ENCODE measurements at regions not wholly inside any gene's neighbourhood (a gene's known extent, or its start where the extent isn't known, plus 50 kb on each side); places are given as distances from the start of the nearest gene placed in this dataset.

DNA sequence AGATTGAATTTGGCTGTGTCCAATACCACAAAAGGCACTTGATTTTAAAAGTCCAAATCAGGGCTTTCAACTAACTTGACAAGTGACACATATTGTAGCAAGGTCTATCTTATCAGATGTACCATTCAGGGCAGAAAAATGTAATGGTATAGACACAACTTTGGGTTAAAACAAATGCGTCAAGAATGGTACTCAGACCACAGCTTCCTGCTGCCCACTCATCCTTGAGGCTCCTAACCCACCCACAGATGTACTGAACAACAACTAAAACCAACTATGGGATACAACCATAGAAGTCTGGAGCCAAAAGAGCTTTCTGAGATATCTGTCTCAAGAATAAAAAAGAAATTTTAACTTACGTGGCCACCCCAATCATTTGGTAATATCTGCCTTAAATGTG, 105.2 kb downstream of the RBM43 start:
- DNase-seq (ENCODE audit: low read depth in 3 of 3): no peak

DNA sequence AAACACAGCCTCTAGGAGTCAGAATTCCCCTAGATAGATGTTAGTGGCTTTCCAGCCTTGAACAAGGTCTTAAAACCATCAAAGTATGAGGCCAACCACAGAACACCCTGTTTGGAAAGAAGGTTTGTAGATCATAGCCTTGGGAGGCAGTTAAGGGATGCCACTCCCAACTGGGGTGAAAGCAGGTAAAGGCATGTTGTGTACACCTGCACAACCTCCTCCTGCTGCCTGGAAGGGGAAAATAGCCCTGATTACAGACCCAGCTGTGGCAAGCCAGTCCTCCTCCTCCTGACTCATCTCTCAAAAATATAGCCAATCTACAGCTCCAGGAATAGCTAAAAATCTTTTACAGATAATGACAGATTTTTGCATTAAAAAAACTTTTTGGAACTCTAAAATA, 108.1 kb downstream of the RBM43 start:
- DNase-seq (ENCODE audit: low read depth in 3 of 3): no peak

DNA sequence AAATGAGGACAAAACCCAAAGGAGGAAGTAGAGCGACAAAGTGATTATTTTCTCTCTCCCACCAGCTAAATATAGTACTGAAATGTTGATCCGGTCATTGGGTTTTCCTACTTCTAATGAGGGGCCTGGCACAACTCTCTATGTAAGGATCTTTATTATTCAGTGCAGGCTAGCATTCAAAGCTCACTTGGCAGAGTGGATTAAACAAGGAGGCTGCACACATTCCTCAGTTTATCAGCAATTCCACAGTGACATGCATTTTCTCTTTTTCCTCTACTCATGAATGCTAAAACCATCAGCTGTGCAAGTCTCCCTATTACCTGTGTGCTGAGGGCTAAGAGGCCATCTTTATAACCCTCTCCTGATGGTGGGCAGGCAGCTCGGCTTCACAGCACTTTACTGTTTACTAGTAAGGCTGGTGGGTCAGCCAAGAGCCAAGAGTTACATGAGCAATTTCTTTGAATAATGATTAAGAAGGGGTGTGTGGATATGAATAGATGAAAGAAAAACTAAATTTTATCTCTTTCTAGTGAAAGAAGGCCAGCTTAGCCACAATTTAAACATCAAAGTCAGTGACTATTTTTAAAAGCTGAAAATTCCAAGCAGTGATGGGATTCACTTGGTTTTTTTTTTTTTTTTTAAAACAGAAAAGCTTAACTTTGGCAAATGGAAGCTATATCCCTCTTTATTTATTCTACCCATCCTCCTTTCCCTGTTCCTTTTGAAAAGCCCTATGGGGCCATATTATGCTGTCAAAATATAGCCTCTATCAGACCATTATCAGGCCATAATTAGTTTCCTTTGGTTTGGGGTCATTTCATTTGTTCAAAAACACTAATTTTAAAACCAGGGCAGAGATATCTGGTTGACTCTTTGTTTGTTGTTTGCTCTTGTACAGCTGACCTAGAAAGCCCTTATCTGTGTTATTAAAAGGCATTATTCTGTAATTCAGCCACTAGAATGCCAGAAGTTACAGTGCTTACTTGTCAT, 111.0 kb downstream of the RBM43 start:
- DNase-seq (ENCODE audit: low read depth in 3 of 3): no peak

DNA sequence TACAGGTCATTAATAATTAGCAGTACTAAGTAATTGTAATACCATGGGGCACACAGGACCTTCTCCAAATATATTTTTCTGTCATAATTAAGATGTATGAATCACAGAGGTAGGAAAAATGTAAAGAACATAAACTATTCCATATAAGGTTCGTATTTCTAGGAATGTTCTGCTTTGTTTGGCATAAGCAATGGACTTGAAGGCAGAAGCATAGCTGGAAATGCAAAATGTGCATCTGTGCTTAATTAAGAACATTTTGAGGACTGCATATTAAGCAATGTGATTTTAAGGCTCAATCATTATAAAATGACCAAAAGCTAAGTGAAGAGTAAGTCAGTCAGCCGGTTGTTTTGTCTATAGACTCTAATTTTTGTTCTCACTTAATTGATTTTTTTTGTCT, 123.2 kb downstream of the RBM43 start:
- DNase-seq (ENCODE audit: low read depth in 3 of 3): no peak

DNA sequence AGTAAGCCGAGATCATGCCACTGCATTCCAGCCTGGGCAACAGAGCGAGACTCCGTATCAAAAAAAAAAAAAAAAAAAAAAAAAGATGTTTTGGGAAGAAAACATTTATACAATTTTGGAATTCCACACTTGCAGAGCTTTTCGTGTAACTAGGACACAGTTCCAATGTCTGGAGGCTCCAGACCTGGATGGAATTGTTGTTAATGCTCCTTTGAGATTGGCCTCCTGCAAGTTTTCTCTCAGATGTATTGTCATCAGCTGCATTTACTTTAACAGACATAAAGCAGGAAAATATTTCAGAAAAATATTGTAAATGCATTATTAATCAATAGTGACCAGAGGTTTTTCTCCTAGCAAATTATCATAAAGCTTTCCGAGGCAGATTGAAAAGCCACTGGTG, 124.1 kb downstream of the RBM43 start:
- no peak for DNase-seq (ENCODE audit: low read depth in 3 of 3)

DNA sequence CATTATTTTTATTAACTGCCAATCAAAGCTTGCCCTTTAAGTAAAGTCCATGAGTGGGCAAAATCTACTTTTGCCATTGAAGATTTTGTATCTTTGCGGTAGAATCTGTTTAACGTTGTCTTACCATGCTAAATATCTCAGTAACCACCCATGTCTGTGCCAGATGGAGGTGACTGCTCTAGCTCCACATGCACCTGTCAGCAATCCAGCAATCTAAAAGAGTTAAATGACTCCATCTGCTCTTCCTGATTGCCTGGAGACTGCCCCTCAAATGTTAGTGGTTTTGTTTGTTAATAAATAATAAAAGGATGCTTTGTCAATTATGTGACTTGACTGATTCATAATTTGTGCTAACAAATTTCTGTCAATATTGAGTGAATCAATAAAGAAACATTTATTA, 141.7 kb downstream of the RBM43 start:
- DNase-seq (ENCODE audit: low read depth in 3 of 3): no peak

DNA sequence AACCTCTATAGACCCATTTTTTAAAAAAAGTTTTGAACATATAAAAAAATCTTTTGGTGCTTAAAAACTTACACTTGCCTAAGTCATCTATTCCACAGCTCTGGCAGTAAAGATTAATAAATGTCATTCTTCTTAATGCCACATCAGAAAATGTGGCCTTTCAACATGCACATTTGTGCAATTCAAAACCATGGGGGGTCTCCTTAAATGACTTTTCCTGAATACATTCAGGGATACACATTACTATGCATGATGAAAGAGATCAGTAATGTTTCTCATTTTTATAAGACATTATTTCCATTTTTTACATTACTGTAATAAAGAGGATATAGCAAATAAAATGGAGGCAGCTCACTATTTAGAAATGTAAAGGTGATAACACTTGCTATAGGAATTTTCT, 142.3 kb downstream of the RBM43 start:
- DNase-seq (ENCODE audit: low read depth in 3 of 3): no peak

DNA sequence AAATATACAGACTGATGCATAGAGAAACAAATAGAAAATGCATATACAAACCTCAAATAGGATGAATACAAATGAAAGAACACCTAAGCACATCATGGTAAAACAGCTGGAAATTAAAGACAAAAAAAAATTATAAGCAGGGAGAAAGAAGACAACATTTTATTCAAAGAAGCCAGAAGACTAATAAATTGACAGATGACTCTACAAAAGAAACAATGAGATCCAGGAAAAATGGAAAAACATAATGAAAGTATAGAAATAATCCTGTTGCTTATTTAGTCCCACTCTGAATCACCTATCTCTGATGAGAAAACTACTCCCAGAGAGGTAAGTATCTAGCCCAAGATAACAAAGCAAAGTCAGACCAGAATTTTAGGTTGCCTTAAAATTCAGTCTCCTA, 143.4 kb downstream of the RBM43 start:
- no peak for DNase-seq (ENCODE audit: low read depth in 3 of 3)

DNA sequence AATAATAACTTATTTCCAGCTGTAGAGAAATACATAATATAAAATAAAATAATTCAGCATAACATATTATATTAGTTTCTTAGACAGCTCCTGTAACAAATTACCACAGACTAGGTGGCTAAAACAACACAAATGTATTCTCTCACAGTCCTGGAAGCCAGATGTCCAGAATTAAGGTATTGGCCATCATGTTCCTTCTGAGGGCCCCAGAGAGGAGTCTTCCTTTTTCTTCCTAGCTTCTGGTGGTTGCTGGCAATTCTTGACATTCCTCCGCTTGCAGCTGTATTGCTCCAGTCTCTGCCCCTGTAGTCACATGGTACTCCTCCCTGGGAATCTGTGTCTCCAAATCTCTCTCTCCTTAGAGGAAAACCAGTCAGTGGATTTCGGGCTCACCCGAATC, 146.8 kb downstream of the RBM43 start:
- DNase-seq (ENCODE audit: low read depth in 3 of 3): no peak

DNA sequence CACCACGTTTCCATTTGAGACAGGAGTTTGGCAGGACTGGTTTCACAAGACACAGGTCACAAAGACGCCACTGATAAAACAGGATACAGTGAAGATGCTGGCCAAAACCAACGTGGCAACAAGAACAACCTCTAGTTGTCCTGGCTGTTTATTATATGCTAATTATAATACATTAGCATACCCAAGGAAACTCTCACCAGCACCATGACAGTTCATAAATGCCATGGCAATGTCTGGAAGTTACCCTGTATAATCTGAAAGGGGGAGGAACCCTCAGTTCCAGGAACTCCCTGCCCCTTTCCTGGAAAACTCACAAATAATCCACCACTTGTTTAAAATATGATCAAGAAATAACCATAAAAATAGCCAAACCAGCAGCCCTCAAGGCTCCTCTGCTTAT, 148.3 kb downstream of the RBM43 start:
- DNase-seq (ENCODE audit: low read depth in 3 of 3): no peak

DNA sequence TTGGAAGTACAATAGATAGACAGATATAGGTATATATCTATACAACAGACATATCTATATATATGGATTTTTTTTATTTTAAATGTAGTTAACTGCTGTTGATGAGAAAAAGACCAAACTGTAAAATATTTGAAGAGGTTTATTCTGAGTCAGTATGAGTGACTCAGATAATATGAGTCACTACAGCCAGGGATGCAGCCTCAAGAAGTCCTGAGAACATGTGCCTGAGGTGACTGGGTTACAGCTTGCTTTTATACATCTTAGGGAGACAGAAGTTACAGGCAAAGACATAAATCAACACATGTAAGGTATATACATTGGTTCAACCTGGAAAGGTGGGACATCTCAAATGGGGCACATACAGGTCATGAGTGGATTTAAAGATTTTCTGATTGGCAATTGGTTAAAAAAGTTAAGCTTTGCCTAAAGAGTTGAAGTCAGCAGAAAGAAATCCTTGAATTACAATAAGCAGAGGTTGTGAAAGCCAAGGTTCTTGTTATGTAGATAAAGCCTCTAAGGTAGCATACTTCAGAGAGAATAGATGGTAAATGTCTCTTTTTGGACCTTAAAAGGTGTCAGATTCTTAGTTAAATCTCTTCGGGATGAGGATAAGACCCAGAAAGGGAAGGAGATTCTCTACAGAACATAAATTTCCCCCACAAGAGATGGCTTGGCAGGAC, 149.9 kb downstream of the RBM43 start:
- DNase-seq (ENCODE audit: low read depth in 3 of 3): no peak

DNA sequence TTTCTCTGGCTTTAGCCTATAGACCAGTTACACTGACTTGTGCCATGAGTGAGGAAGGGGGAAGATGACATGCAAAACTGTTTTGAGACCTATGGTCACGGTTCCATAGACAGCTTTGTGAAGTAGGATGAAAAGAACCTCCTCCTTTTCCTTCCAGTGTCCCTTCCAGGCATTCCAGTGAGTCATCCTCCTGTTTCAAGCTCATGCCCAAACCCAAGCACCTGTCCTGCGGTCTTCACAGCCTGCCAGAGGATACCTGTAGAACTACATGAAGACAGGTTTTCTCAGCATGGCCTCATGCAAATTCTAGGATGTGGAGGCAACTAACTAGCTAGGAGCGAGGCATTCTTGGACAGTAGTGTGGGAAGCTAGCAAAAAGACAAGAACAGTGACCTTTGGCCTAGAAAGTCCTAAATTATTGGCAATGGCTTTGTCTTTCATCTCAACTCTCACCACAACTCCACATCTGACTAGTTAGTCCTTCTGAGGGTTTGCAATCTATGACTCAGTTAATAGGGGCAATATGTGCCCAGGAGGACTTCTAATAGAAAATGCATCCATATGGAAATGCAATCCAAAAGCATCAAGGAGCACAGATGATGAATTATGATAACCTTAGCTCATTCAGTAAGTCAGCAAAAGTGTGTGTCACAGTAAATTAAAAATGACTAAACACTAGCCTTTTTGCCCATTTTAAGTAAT, 154.7 kb downstream of the RBM43 start:
- DNase-seq (ENCODE audit: low read depth in 3 of 3): no peak

DNA sequence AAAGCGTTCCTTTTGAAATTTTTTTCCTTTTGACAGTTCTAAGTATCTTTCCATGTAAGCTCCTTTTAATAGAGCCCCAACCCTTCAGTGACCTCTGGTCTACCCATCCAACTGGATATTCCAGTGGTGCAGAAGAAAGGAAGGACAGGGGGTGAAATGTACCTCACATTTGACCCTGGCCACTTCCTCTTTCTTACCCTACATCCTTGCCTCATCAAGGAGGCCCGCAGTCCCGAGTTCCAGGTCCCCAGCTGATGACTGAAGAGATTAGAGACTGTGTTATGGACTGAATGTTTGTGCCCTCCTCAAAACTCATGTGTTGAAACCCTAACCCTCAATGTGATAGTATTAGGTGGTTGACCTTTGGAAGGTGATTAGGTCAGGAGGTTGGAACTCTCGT, 158.1 kb downstream of the RBM43 start:
- no peak for DNase-seq (ENCODE audit: low read depth in 3 of 3)

DNA sequence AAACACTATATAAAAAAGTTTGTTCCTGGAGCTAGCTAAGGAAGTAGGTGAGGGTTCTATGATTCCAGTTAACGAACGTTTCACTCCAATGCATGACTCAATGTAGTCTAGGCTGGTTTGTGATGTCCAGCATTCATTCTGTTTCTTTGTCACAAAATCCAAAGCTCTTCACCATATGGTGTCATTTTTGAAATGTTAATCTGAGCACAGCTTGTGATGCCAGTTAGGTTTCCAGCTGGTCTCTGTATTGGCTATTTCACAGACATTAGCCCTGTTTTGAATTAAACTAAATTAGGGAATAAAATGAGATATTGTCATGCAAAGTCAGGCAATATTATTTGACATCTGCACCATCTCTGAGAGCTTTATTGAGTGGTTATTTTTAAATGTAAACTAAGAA, 159.4 kb downstream of the RBM43 start:
- no peak for DNase-seq (ENCODE audit: low read depth in 3 of 3)

DNA sequence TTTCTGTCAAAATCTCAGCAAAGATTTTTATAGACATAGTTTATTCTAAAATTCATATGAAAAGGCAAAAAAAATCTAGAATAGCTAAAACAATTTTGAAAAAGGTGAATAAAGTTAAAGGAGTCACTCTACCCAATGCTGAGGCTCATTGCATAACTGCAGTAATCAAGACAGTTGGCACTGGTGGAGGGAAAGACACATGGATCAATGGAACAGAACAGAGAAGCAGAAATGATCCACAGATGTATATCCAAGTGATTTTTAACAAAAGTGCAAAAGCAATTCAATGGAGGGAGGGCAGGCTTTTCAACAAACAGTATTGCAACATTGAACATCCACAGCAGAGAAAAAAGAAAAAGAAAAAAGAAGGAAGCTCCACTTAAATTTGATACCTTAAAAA, 162.8 kb downstream of the RBM43 start:
- no peak for DNase-seq (ENCODE audit: low read depth in 3 of 3)

DNA sequence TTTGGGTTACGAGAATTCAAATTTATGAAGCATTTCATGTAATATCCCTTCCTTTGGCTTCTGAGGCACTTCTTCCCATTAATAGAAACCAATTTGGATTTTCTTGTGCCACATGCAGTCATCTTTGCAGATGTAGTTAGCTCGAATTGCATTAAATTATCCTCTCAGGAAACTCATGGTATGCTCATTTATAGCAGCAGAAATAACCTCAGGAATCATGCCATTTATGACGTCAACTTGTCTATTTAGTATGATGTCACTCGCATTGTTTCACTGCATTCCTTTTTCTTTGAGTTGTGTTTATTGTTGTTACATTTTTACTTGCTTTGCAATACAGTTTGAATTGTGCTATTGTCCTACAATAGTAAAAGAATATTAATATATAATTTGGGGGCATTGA, 163.8 kb downstream of the RBM43 start:
- DNase-seq (ENCODE audit: low read depth in 3 of 3): no peak

DNA sequence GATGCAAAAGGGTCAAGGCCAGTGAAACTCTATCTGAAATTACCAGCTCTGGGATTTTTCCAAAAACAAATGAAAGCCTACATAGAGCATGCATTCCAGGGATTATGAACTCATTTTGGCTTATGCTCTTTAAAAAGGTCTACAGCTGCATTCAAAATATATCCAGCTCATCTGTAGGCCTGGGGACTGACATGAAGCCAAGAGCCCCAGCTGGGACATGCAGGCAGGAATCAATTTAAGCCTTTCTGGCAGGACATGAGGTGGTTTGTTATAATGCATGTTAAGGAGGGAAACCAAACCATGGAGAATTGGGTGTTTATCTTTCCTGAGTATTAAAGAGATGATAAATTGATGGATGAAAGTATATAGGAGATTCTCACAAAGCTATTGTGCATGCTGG, 164.5 kb downstream of the RBM43 start:
- no peak for DNase-seq (ENCODE audit: low read depth in 3 of 3)

DNA sequence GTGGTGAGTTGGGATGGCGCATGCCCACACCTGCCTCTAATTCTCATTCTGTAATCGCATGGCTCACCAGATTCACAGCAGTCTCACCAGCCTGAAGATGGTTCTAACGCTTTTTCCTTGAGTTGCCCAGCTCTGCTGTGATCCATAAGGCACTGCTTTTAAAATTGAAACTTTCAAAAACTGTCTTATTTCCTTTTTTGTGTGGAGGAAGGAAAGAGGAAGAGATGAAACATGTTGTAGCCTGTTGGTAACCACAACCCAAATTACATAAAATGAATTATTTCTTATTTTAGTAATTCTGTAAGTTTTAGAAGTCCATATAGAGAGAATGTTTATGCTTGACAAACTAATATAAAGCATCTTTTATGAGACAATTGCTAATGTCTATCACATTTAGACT, 165.4 kb downstream of the RBM43 start:
- no peak for DNase-seq (ENCODE audit: low read depth in 3 of 3)

DNA sequence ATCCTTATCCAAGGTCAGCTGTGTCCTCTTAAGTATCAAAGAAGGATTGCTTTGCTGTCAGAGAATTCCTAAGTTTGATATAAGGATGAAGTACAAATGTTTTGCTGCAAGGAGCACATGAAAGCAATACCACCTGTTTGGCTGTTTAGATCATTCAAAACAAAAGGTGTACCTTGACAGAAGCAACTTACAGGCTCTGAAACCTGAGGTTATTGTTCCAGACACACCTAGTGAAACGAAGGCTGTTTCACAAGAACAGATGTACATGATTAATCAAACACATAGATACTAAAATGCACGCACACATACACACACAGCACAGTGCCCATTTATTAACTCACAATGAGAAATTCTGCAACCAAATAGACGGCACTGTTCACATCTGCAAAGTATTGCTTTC, 166.2 kb downstream of the RBM43 start:
- no peak for DNase-seq (ENCODE audit: low read depth in 3 of 3)

DNA sequence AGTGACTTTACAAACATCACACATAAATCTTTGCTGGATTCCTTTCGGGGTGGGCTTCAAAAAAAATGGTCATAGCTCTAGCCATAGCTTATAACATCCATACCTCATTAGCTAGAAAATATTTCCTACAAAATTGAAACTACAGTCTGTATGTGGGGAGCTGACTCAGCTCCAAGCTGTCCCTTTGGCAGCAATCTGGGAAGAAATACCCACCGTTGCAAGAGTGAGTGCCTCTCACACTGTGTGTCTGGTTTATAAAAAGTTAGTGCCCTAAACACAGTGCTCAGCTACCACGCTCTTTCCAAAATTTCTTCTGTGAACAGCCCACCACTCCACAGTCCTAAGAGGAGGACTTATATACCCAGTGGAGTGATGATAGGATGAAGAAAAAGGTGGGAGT, 170.1 kb downstream of the RBM43 start:
- DNase-seq (ENCODE audit: low read depth in 3 of 3): no peak

DNA sequence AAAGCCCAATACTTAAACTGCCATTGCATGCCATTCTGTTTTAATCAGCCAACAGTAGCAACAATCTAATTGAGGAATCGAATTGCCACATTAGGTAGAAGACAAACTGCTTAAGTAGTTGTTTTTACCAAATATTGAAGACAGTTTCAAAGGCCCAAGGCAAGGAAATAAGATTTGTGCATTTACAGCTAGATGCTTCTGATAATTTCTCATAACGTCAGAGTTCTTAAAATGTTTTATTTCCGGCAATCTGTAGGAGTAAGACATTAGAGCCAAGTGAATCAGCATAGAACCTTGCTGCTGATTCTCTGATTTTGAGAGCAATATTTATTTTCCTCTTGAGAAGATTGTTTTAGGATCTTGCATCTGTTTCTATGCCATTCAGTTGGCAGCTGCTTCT, 174.3 kb downstream of the RBM43 start:
- DNase-seq (ENCODE audit: low read depth in 3 of 3): no peak

DNA sequence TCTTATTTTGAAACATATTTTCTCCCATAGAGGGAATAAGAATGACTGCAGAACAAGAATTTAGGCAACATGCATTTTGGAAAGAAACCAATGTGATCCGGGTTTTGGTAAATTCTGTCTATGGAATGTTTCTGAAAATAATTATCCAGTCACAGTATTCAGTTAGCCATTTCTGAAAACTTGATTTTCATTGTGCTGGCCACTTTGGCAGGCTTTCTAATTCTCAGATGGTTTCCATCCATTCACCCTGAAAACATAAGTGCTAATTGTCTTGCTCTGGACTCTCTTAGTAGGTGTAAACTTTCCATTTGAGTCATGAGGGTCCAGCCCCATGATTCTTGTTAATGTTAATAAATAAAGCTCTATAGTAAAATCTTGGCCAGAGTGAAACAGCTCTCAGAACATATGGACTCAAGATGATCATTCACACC, 176.5 kb downstream of the RBM43 start:
- no peak for DNase-seq (ENCODE audit: low read depth in 3 of 3)

Data from stimulated activated CD4-positive, alpha-beta T cell treated with anti-CD3 and anti-CD28 coated beads, TNF-alpha, amount 100 ng/mL, for 24 hours (primary cell).